SK-N-SH (cell line): ENCODE measurements at regions not wholly inside any gene's neighbourhood (a gene's known extent, or its start where the extent isn't known, plus 50 kb on each side); places are given as distances from the start of the nearest gene placed in this dataset.

Experiments
- CTCF ChIA-PET: fragments of 300-600, 350-600 bp; formaldehyde crosslinking; extraction: SDS; loops from one replicate; lab custom pipeline; 2021; lab: Yijun Ruan, JAX
- POLR2A ChIA-PET: fragments of 350-600 bp; sonication (Branson Sonifier 250); formaldehyde crosslinking; extraction: SDS; loops from one replicate; lab custom pipeline; 2020; ENCODE audit warnings: antibody characterized with exemption, inconsistent platforms; lab: Yijun Ruan, JAX
- DNase-seq: peaks from one replicate; pipeline ENCODE4 v3.0.0; 2012
- H2AFZ ChIP-seq: fragments of 200-600 bp; sonication (generic); 2 replicates; pipeline ENCODE4 v1.8.1; 2016; ENCODE audit warnings: antibody characterized with exemption, mild to moderate bottlenecking, low read depth
- H3F3A ChIP-seq: fragments of 200-600 bp; sonication (generic); replicated peaks from 2 replicates; pipeline ENCODE3; 2016; ENCODE audit warnings: antibody characterized with exemption, mild to moderate bottlenecking; ENCODE audit not compliant: insufficient read depth
- H3K27ac ChIP-seq, 2 experiments: fragments of 200-500 bp in 1 of 2; fragments of 200-600 bp in 1 of 2; sonication (Bioruptor generic) in 1 of 2; sonication (generic), shearing (Covaris generic) in 1 of 2; 2 replicates each; pipeline versions ENCODE4 v1.5.1 to v1.6.1; 2014 to 2016; ENCODE audit warnings: low read depth in 2 of 2, inconsistent platforms in 1 of 2, low read length in 1 of 2, mild to moderate bottlenecking in 1 of 2, mixed read lengths in 1 of 2
- H3K27me3 ChIP-seq: fragments of 200-600 bp; sonication (generic), shearing (Covaris generic); 2 replicates; pipeline ENCODE4 v1.6.1; 2016; ENCODE audit warnings: mixed run types; ENCODE audit not compliant: insufficient read depth
- H3K36me3 ChIP-seq, 2 experiments: fragments of 200-500 bp in 1 of 2; fragments of 200-600 bp in 1 of 2; sonication (Bioruptor generic) in 1 of 2; sonication (generic) in 1 of 2; replicated peaks in 1 of 2; 2 replicates each; pipeline versions ENCODE3 to v1.5.1; 2014 to 2016; ENCODE audit warnings: low read length in 1 of 2, mild to moderate bottlenecking in 1 of 2; ENCODE audit not compliant: insufficient read depth in 2 of 2, control insufficient read depth in 1 of 2
- H3K4me1 ChIP-seq, 2 experiments: fragments of 200-500 bp in 1 of 2; fragments of 200-600 bp in 1 of 2; sonication (Bioruptor generic) in 1 of 2; sonication (generic), shearing (Covaris generic) in 1 of 2; 2 replicates each; pipeline versions ENCODE4 v1.5.1 to v1.6.1; 2014 to 2016; ENCODE audit warnings: low read depth in 1 of 2, low read length in 1 of 2, mixed run types in 1 of 2; ENCODE audit not compliant: insufficient read depth in 2 of 2, control insufficient read depth in 1 of 2
- H3K4me2 ChIP-seq: fragments of 200-600 bp; sonication (generic), shearing (Covaris generic); 2 replicates; pipeline ENCODE4 v1.6.1; 2017; ENCODE audit warnings: mixed run types
- H3K4me3 ChIP-seq, 2 experiments: fragments of 200-500 bp in 1 of 2; fragments of 200-600 bp in 1 of 2; sonication (Bioruptor generic) in 1 of 2; sonication (generic), shearing (Covaris generic) in 1 of 2; 2 replicates each; pipeline versions ENCODE4 v1.5.1 to v1.8.1; 2014 to 2016; ENCODE audit warnings: low read depth in 2 of 2, inconsistent platforms in 1 of 2, low read length in 1 of 2, mild to moderate bottlenecking in 1 of 2, mixed read lengths in 1 of 2, moderate library complexity in 1 of 2
- H3K79me2 ChIP-seq: fragments of 200-600 bp; sonication (generic); 2 replicates; pipeline ENCODE4 v1.8.1; 2017; ENCODE audit warnings: mild to moderate bottlenecking; ENCODE audit not compliant: insufficient read depth
- H3K9ac ChIP-seq: fragments of 200-600 bp; sonication (generic); 2 replicates; pipeline ENCODE4 v1.6.1; 2017; ENCODE audit warnings: mixed run types
- H3K9me2 ChIP-seq: fragments of 200-600 bp; sonication (generic); 2 replicates; pipeline ENCODE4 v1.6.1; 2017; ENCODE audit warnings: mixed run types
- H3K9me3 ChIP-seq: fragments of 200-600 bp; sonication (generic); 2 replicates; pipeline ENCODE4 v1.6.1; 2017; ENCODE audit warnings: mixed run types, mild to moderate bottlenecking, moderate library complexity
- H4K20me1 ChIP-seq: fragments of 200-600 bp; sonication (generic); 2 replicates; pipeline ENCODE4 v1.6.1; 2017; ENCODE audit warnings: mild to moderate bottlenecking, mixed run types; ENCODE audit not compliant: insufficient read depth
- FOXM1 ChIP-seq: IDR thresholded peaks from 2 replicates; pipeline ENCODE4 v1.4.0; 2012; ENCODE audit warnings: low read depth, mild to moderate bottlenecking
- GABPA ChIP-seq: IDR thresholded peaks from 2 replicates; pipeline ENCODE4 v1.4.0; 2012; ENCODE audit warnings: low read depth, mild to moderate bottlenecking
- JUND ChIP-seq: IDR thresholded peaks from 2 replicates; pipeline ENCODE4 v1.4.0; 2012
- MAX ChIP-seq: IDR thresholded peaks from 2 replicates; pipeline ENCODE4 v1.4.0; 2012; ENCODE audit warnings: low read depth
- MEF2A ChIP-seq: IDR thresholded peaks from 2 replicates; pipeline ENCODE4 v1.4.0; 2012; ENCODE audit warnings: low read depth, borderline replicate concordance
- RFX5 ChIP-seq: IDR thresholded peaks from 2 replicates; pipeline ENCODE4 v1.6.1; 2012; ENCODE audit warnings: mild to moderate bottlenecking, improper control_type of control experiment, low read length
- TCF12 ChIP-seq: IDR thresholded peaks from 2 replicates; pipeline ENCODE4 v1.4.0; 2012
- USF2 ChIP-seq: fragments of 150-350 bp; IDR thresholded peaks from 2 replicates; pipeline ENCODE4 v1.6.1; 2017; ENCODE audit warnings: antibody characterized with exemption, low read length, low read depth, borderline replicate concordance
- YY1 ChIP-seq: IDR thresholded peaks from 2 replicates; pipeline ENCODE4 v1.4.0; 2012; ENCODE audit warnings: low read depth, mild to moderate bottlenecking
- WGBS: methylation state at CpG from one replicate; pipeline ENCODE4 v1.1.6; 2017; ENCODE audit warnings: low lambda C conversion rate; 5-methylcytosine and 5-hydroxymethylcytosine counted together

- no peak overlapping the region for H3K27ac ChIP-seq
- DNase-seq: no peak
- H3K79me2 ChIP-seq: no peaks in the 10 kb centered on the region
- H3K4me1 ChIP-seq: no peaks in the 10 kb centered on the region
- no peaks in the 10 kb centered on the region for H3K9me2 ChIP-seq
- no peak overlapping the region for H3K4me2 ChIP-seq
- TF ChIP-seq TCF12 (no peak), USF2 (no peak), JUND (no peak), RFX5 (no peak)
- WGBS: 75% methylated on average over 3 of the region's 3 CpGs
- CTCF ChIA-PET: interaction anchor here (1.1 kb wide), 1 partner anchor 22 kb away, joined by 3 read pairs; no protein-coding TSS in a partner anchor
- no peak overlapping the region for H3K4me3 ChIP-seq
- H3K36me3 ChIP-seq: no peaks in the 10 kb centered on the region
- POLR2A ChIA-PET: no interaction called here
- no peaks in the 10 kb centered on the region for H3F3A ChIP-seq
- H3K9ac ChIP-seq: no peak overlapping the region
- no peaks in the 10 kb centered on the region for H3K9me3 ChIP-seq
- H2AFZ ChIP-seq: no peak overlapping the region
- no peaks in the 10 kb centered on the region for H4K20me1 ChIP-seq
- H3K27me3 ChIP-seq: no peaks in the 10 kb centered on the region
These were observed 885.5 kb downstream of the CDH11 start for GRCh38 chr16:64236316-64236715.

GRCh38 chr16:64234200-64234599 lies 887.7 kb downstream of the CDH11 start:
- no peak overlapping the region for H3K4me3 ChIP-seq
- no peaks in the 10 kb centered on the region for H3K4me1 ChIP-seq
- H4K20me1 ChIP-seq: no peaks in the 10 kb centered on the region
- H3K9ac ChIP-seq: no peak overlapping the region
- H3K27ac ChIP-seq: no peak overlapping the region
- no peaks in the 10 kb centered on the region for H3K9me2 ChIP-seq
- H2AFZ ChIP-seq: no peak overlapping the region
- 55% methylated on average over 3 of the region's 3 CpGs for WGBS
- no peaks in the 10 kb centered on the region for H3K9me3 ChIP-seq
- H3F3A ChIP-seq: no peaks in the 10 kb centered on the region
- no peaks in the 10 kb centered on the region for H3K36me3 ChIP-seq
- H3K4me2 ChIP-seq: no peak overlapping the region
- H3K27me3 ChIP-seq: no peaks in the 10 kb centered on the region
- ChIA-PET CTCF (interaction anchor here (1.4 kb wide), 1 partner anchor 26 kb away, joined by 3 read pairs; no protein-coding TSS in a partner anchor), POLR2A (no interaction called here)
- DNase-seq: no peak
- TF ChIP-seq YY1 (no peak), FOXM1 (no peak), MAX (no peak), TCF12 (no peak), MEF2A (no peak), GABPA (no peak)
- no peaks in the 10 kb centered on the region for H3K79me2 ChIP-seq

GRCh38 chr16:64225696-64226095 lies 896.2 kb downstream of the CDH11 start:
- Histone ChIP-seq H3K9me2 (no peaks in the 10 kb centered on the region), H3K36me3 (no peaks in the 10 kb centered on the region), H3K9me3 (no peaks in the 10 kb centered on the region), H3K4me3 (no peak overlapping the region), H3K27me3 (no peaks in the 10 kb centered on the region), H3K9ac (no peak overlapping the region), H2AFZ (no peak overlapping the region), H3F3A (no peaks in the 10 kb centered on the region), H3K4me2 (no peak overlapping the region), H3K27ac (no peak overlapping the region), H3K79me2 (no peaks in the 10 kb centered on the region), H4K20me1 (no peaks in the 10 kb centered on the region)
- POLR2A ChIA-PET: no interaction called here
- CTCF ChIA-PET: no interaction called here
- 75% methylated on average over 2 of the region's 2 CpGs for WGBS
- no peak for DNase-seq
- no peak for TF ChIP-seq RFX5
- TF ChIP-seq, all 33 proteins: peak for 0
- H3K4me1 ChIP-seq: no peaks in the 10 kb centered on the region
